H9 (cell line): ENCODE measurements at regions not wholly inside any gene's neighbourhood (a gene's known extent, or its start where the extent isn't known, plus 50 kb on each side); places are given as distances from the start of the nearest gene placed in this dataset.

ENCODE experiments used
- DNase-seq: peaks from one replicate; pipeline ENCODE4 v3.0.0-alpha.2; 2017
- H2AFZ ChIP-seq: one replicate; pipeline ENCODE4 v1.6.1; 2013; ENCODE audit warnings: mild to moderate bottlenecking, low read length, control low read depth, moderate library complexity
- H2AK5ac ChIP-seq: 2 replicates; pipeline ENCODE4 v1.6.1; 2013; ENCODE audit warnings: low read length, control low read depth, mixed read lengths; ENCODE audit not compliant: insufficient read length
- H2BK120ac ChIP-seq: one replicate; pipeline ENCODE4 v1.6.1; 2013; ENCODE audit warnings: low read depth, mild to moderate bottlenecking, low read length, control low read depth, inconsistent platforms; ENCODE audit not compliant: poor library complexity, severe bottlenecking
- H2BK12ac ChIP-seq: 2 replicates; pipeline ENCODE4 v1.6.1; 2013; ENCODE audit warnings: low read length, control low read depth, mixed read lengths, low read depth; ENCODE audit not compliant: insufficient read length
- H2BK15ac ChIP-seq: 2 replicates; pipeline ENCODE4 v1.6.1; 2013; ENCODE audit warnings: low read depth, low read length, control low read depth
- H2BK20ac ChIP-seq: one replicate; pipeline ENCODE4 v1.6.1; 2013; ENCODE audit warnings: low read depth, mild to moderate bottlenecking, low read length, control low read depth, inconsistent platforms; ENCODE audit not compliant: poor library complexity, severe bottlenecking
- H2BK5ac ChIP-seq: 2 replicates; pipeline ENCODE4 v1.6.1; 2013; ENCODE audit warnings: low read length, control low read depth, mixed read lengths; ENCODE audit not compliant: insufficient read length
- H3K14ac ChIP-seq: 2 replicates; pipeline ENCODE4 v1.6.1; 2013; ENCODE audit warnings: low read length, control low read depth; ENCODE audit not compliant: insufficient read depth
- H3K18ac ChIP-seq: 2 replicates; pipeline ENCODE4 v1.6.1; 2013; ENCODE audit warnings: low read depth, mild to moderate bottlenecking, mixed read lengths, low read length, control low read depth; ENCODE audit not compliant: insufficient read length
- H3K23ac ChIP-seq: 2 replicates; pipeline ENCODE4 v1.6.1; 2013; ENCODE audit warnings: low read length, control low read depth, mixed read lengths, low read depth; ENCODE audit not compliant: insufficient read length
- H3K23me2 ChIP-seq: 2 replicates; pipeline ENCODE4 v1.6.1; 2013; ENCODE audit warnings: low read depth, mild to moderate bottlenecking, mixed read lengths, low read length, control low read depth; ENCODE audit not compliant: insufficient read length, poor library complexity, severe bottlenecking
- H3K27ac ChIP-seq: 2 replicates; pipeline ENCODE4 v1.5.1; 2013; ENCODE audit warnings: low read length, control low read depth, mixed read lengths, low read depth; ENCODE audit not compliant: insufficient read length
- H3K27me3 ChIP-seq: 2 replicates; pipeline ENCODE4 v1.6.1; 2013; ENCODE audit warnings: low read length, control low read depth, inconsistent platforms; ENCODE audit not compliant: insufficient read depth
- H3K4ac ChIP-seq: 2 replicates; pipeline ENCODE4 v1.6.1; 2013; ENCODE audit warnings: low read depth, mild to moderate bottlenecking, control low read depth, inconsistent platforms, low read length, moderate library complexity
- H3K4me1 ChIP-seq: 2 replicates; pipeline ENCODE4 v1.6.1; 2013; ENCODE audit warnings: low read length, control low read depth, inconsistent platforms; ENCODE audit not compliant: insufficient read depth
- H3K4me2 ChIP-seq: 2 replicates; pipeline ENCODE4 v1.6.1; 2013; ENCODE audit warnings: low read length, control low read depth, mixed read lengths; ENCODE audit not compliant: insufficient read length, insufficient read depth
- H3K56ac ChIP-seq: 2 replicates; pipeline ENCODE4 v1.6.1; 2013; ENCODE audit warnings: low read depth, mild to moderate bottlenecking, mixed read lengths, low read length, control low read depth; ENCODE audit not compliant: insufficient read length
- H3K79me1 ChIP-seq: 2 replicates; pipeline ENCODE4 v1.6.1; 2013; ENCODE audit warnings: low read depth, mild to moderate bottlenecking, moderate library complexity, low read length, control low read depth, inconsistent platforms; ENCODE audit not compliant: insufficient read depth, poor library complexity, severe bottlenecking
- H3K79me2 ChIP-seq: 2 replicates; pipeline ENCODE4 v1.6.1; 2013; ENCODE audit warnings: low read length, control low read depth, inconsistent platforms; ENCODE audit not compliant: insufficient read depth
- H3K9ac ChIP-seq: 2 replicates; pipeline ENCODE4 v1.6.1; 2013; ENCODE audit warnings: low read length, control low read depth, mixed read lengths; ENCODE audit not compliant: insufficient read length; ENCODE audit errors: extremely low read depth
- H3K9me3 ChIP-seq: one replicate; pipeline ENCODE4 v1.6.1; 2013; ENCODE audit warnings: low read depth, low read length, inconsistent platforms; ENCODE audit not compliant: control insufficient read depth
- H3T11ph ChIP-seq: one replicate; pipeline ENCODE4 v1.6.1; 2013; ENCODE audit warnings: mild to moderate bottlenecking, low read length, control low read depth, inconsistent platforms
- H4K20me1 ChIP-seq: one replicate; pipeline ENCODE4 v1.6.1; 2013; ENCODE audit not compliant: control insufficient read depth, insufficient read length, insufficient read depth
- H4K5ac ChIP-seq: 2 replicates; pipeline ENCODE4 v1.6.1; 2013; ENCODE audit warnings: low read depth, mild to moderate bottlenecking, mixed read lengths, low read length, control low read depth; ENCODE audit not compliant: insufficient read length
- H4K8ac ChIP-seq: replicated peaks from 2 replicates; pipeline ENCODE4 v1.6.1; 2013; ENCODE audit warnings: low read length, control low read depth, mixed read lengths, low read depth; ENCODE audit not compliant: insufficient read length
- H4K91ac ChIP-seq: 2 replicates; pipeline ENCODE4 v1.6.1; 2013; ENCODE audit warnings: low read depth, mild to moderate bottlenecking, moderate library complexity, mixed read lengths, low read length, control low read depth; ENCODE audit not compliant: insufficient read length
- H3K27ac Mint-ChIP-seq, 3 experiments: 2 replicates in 2 of 3; 3 replicates in 1 of 3; pipeline ENCODE4 v1.8.0; 2020 to 2021; ENCODE audit warnings: mixed read lengths in 3 of 3, mild to moderate bottlenecking in 1 of 3, moderate library complexity in 1 of 3
- H3K27me3 Mint-ChIP-seq: 2 replicates; pipeline ENCODE4 v1.8.0; 2021; ENCODE audit warnings: low read depth, mild to moderate bottlenecking, moderate library complexity, mixed read lengths
- H3K36me3 Mint-ChIP-seq, 3 experiments: 2 replicates in 2 of 3; 3 replicates in 1 of 3; pipeline ENCODE4 v1.8.0; 2020 to 2021; ENCODE audit warnings: low read depth in 3 of 3, mixed read lengths in 3 of 3; ENCODE audit not compliant: insufficient read depth in 1 of 3
- H3K4me1 Mint-ChIP-seq, 2 experiments: 2 replicates each; pipeline ENCODE4 v1.8.0; 2020; ENCODE audit warnings: mixed read lengths in 2 of 2
- H3K4me3 Mint-ChIP-seq, 2 experiments: 2 replicates in 1 of 2; 3 replicates in 1 of 2; pipeline ENCODE4 v1.8.0; 2020 to 2021; ENCODE audit warnings: mild to moderate bottlenecking in 2 of 2, mixed read lengths in 2 of 2, moderate library complexity in 1 of 2
- H3K9me3 Mint-ChIP-seq, 2 experiments: 2 replicates in 1 of 2; 3 replicates in 1 of 2; pipeline ENCODE4 v1.8.0; 2020; ENCODE audit warnings: mild to moderate bottlenecking in 2 of 2, mixed read lengths in 2 of 2, moderate library complexity in 1 of 2
- WGBS: extraction: QIAGEN DNeasy Blood & Tissue Kit; methylation state at CpG from one replicate; pipeline ENCODE4 v1.1.7; 2013; ENCODE audit warnings: missing lambda C conversion rate, low lambda C conversion rate, mixed read lengths; ENCODE audit not compliant: insufficient read length; ENCODE audit errors: extremely low coverage; 5-methylcytosine and 5-hydroxymethylcytosine counted together
- TF ChIP-seq, protein P1 (sequence below): fragments of 200-600 bp; sonication (generic); conservative IDR thresholded peaks from 3 replicates; pipeline ENCODE4 v1.8.0; 2021; ENCODE audit warnings: antibody characterized with exemption, mild to moderate bottlenecking

DNA sequence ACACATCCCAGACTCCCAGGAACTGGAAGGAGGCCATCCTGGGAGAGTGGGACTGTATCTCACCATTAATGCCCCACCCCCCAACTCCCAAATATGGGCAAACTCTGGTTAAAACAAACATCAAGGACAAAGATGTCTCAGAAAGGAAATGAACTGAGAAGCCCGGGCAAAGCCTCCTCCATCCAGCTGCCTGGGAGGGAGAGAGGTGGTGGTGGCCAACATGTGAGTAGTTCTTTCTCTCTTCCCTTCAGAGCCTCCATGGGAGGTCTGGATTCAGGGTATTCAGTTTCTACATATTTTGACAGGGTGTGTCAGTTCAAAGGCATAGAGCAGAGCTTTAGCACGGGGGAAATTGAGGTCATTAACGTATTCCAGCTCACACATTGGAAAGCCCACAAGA is 57.5 kb downstream of the CXCR4 start:
- Histone ChIP-seq H3K4me2 (no peak overlapping the region), H4K8ac (no peak overlapping the region), H3K4me1 (no peaks in the 10 kb centered on the region), H3K79me2 (no peaks in the 10 kb centered on the region), H3K27ac (no peak overlapping the region), H3K23ac (no peak overlapping the region), H3K9me3 (no peaks in the 10 kb centered on the region), H2BK12ac (no peak overlapping the region), H3K27me3 (no peaks in the 10 kb centered on the region), H4K20me1 (no peaks in the 10 kb centered on the region), H2AK5ac (no peak overlapping the region), H3T11ph (no peak overlapping the region), H2BK5ac (no peak overlapping the region), H3K14ac (no peak overlapping the region), H2BK20ac (no peak overlapping the region), H3K56ac (no peak overlapping the region), H3K4ac (no peak overlapping the region), H3K79me1 (no peaks in the 10 kb centered on the region), H2BK120ac (no peak overlapping the region), H2BK15ac (no peak overlapping the region), H4K5ac (no peak overlapping the region), H3K23me2 (no peaks in the 10 kb centered on the region), H4K91ac (no peak overlapping the region), H3K9ac (no peak overlapping the region), H2AFZ (no peak overlapping the region), H3K18ac (no peak overlapping the region)
- H3K27ac Mint-ChIP-seq: no peak overlapping the region
- whole genome bisulfite sequencing: no CpG with 5 or more reads among the region's 3 CpGs
- no peaks in the 10 kb centered on the region for H3K27me3 Mint-ChIP-seq
- no peak overlapping the region for H3K4me3 Mint-ChIP-seq
- H3K4me1 Mint-ChIP-seq: peaks cover 18 to 21% of the 10 kb centered on the region in 2 experiments
- TF ChIP-seq, protein P1, sequence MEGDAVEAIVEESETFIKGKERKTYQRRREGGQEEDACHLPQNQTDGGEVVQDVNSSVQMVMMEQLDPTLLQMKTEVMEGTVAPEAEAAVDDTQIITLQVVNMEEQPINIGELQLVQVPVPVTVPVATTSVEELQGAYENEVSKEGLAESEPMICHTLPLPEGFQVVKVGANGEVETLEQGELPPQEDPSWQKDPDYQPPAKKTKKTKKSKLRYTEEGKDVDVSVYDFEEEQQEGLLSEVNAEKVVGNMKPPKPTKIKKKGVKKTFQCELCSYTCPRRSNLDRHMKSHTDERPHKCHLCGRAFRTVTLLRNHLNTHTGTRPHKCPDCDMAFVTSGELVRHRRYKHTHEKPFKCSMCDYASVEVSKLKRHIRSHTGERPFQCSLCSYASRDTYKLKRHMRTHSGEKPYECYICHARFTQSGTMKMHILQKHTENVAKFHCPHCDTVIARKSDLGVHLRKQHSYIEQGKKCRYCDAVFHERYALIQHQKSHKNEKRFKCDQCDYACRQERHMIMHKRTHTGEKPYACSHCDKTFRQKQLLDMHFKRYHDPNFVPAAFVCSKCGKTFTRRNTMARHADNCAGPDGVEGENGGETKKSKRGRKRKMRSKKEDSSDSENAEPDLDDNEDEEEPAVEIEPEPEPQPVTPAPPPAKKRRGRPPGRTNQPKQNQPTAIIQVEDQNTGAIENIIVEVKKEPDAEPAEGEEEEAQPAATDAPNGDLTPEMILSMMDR: no peak
- H3K9me3 Mint-ChIP-seq: no peaks in the 10 kb centered on the region; a peak in 2 of 5 replicates
- DNase-seq: no peak
- H3K36me3 Mint-ChIP-seq: 0 out of 7 replicates have a peak, but pooled peaks cover 0 to 2% (median 0%) of the 10 kb centered on the region in 3 experiments
